Fibroblast of mammary gland (primary cell): ENCODE measurements at regions not wholly inside any gene's neighbourhood (a gene's known extent, or its start where the extent isn't known, plus 50 kb on each side); places are given as distances from the start of the nearest gene placed in this dataset.

ENCODE experiments used
- DNase-seq: peaks from one replicate; pipeline ENCODE4 v3.0.0-alpha.2; 2010; ENCODE audit warnings: low read depth
- H3K4me3 ChIP-seq: 2 replicates; pipeline ENCODE4 v1.5.1; 2011; ENCODE audit warnings: low read depth, mild to moderate bottlenecking, low read length, moderate library complexity; ENCODE audit not compliant: control insufficient read depth
- CTCF ChIP-seq: conservative IDR thresholded peaks from 2 replicates; pipeline ENCODE4 v1.5.1; 2011; ENCODE audit warnings: low read depth, low read length, inconsistent platforms; ENCODE audit not compliant: control insufficient read depth, insufficient read depth

GRCh38 chr14:84017495-84017894 lies 1512.4 kb upstream of the FLRT2 start:
- DNase-seq: no peak
- H3K4me3 ChIP-seq: no peak overlapping the region
- no peak for TF ChIP-seq CTCF

GRCh38 chr14:84021433-84021832 lies 1508.5 kb upstream of the FLRT2 start:
- no peak overlapping the region for H3K4me3 ChIP-seq
- TF ChIP-seq CTCF: no peak
- no peak for DNase-seq

- DNase-seq: no peak
- H3K4me3 ChIP-seq: no peak overlapping the region
- TF ChIP-seq CTCF: no peak
Measured at GRCh38 chr14:84024231-84024820, 1505.6 kb upstream of the FLRT2 start.

GRCh38 chr14:84025106-84026012 lies 1504.6 kb upstream of the FLRT2 start:
- no peak for DNase-seq
- H3K4me3 ChIP-seq: no peak overlapping the region
- no peak for TF ChIP-seq CTCF

GRCh38 chr14:84027351-84027750 lies 1502.6 kb upstream of the FLRT2 start:
- TF ChIP-seq CTCF: no peak
- no peak overlapping the region for H3K4me3 ChIP-seq
- DNase-seq: no peak

- no peak overlapping the region for H3K4me3 ChIP-seq
- TF ChIP-seq CTCF: no peak
- no peak for DNase-seq
Measured at GRCh38 chr14:84028080-84028604, 1501.8 kb upstream of the FLRT2 start.
